SU-DHL-6 (cell line): ENCODE measurements at regions not wholly inside any gene's neighbourhood (a gene's known extent, or its start where the extent isn't known, plus 50 kb on each side); places are given as distances from the start of the nearest gene placed in this dataset.

ENCODE experiments used
- CTCF ChIP-seq: fragments of 200-600 bp; sonication (generic); IDR thresholded peaks from one replicate; pipeline ENCODE4 v1.5.1; 2017; ENCODE audit warnings: antibody characterized with exemption, mild to moderate bottlenecking, low read length, moderate library complexity; ENCODE audit not compliant: insufficient read depth, poor library complexity, severe bottlenecking
- EZH2phosphoT487 ChIP-seq: fragments of 200-600 bp; sonication (generic), shearing (Covaris generic); conservative IDR thresholded peaks from 2 replicates; pipeline ENCODE4 v1.6.1; 2018; ENCODE audit warnings: mild to moderate bottlenecking, antibody characterized with exemption, low read length, moderate library complexity, mixed read lengths

GRCh38 chr5:29367176-29367833 lies 1826.2 kb upstream of the CDH6 start:
- TF ChIP-seq CTCF (no peak), EZH2phosphoT487 (no peak)
